H1 (cell line): ENCODE measurements at regions not wholly inside any gene's neighbourhood (a gene's known extent, or its start where the extent isn't known, plus 50 kb on each side); places are given as distances from the start of the nearest gene placed in this dataset.

Experiments
- GTF2F1 ChIP-seq: IDR thresholded peaks from 2 replicates; pipeline ENCODE4 v1.6.1; 2012; ENCODE audit warnings: low read depth, low read length, improper control_type of control experiment, borderline replicate concordance
- KDM5A ChIP-seq: fragments of 200-600 bp; IDR thresholded peaks from 2 replicates; pipeline ENCODE4 v1.7.1; 2012; ENCODE audit warnings: mild to moderate bottlenecking, low read length, inconsistent platforms, mixed read lengths
- MAFK ChIP-seq: IDR thresholded peaks from 2 replicates; pipeline ENCODE4 v1.6.1; 2012; ENCODE audit warnings: low read depth, mild to moderate bottlenecking, improper control_type of control experiment, low read length
- RAD21 ChIP-seq, 2 experiments: IDR thresholded peaks in 1 of 2; conservative IDR thresholded peaks in 1 of 2; 2 replicates each; pipeline ENCODE4 v1.6.1; 2011; ENCODE audit warnings: low read depth in 2 of 2, low read length in 2 of 2, improper control_type of control experiment in 1 of 2, inconsistent platforms in 1 of 2, mild to moderate bottlenecking in 1 of 2, moderate library complexity in 1 of 2
- SP1 ChIP-seq: IDR thresholded peaks from 2 replicates; pipeline ENCODE4 v1.6.1; 2011; ENCODE audit warnings: low read depth, low read length
- SUZ12 ChIP-seq: fragments of 200-600 bp; sonication (generic); IDR thresholded peaks from 2 replicates; pipeline ENCODE4 v1.6.1; 2012; ENCODE audit warnings: mild to moderate bottlenecking, inconsistent platforms, low read length, moderate library complexity, mixed read lengths
- TCF12 ChIP-seq: IDR thresholded peaks from 2 replicates; pipeline ENCODE4 v1.6.1; 2011; ENCODE audit warnings: low read depth, mild to moderate bottlenecking, low read length
- USF2 ChIP-seq: IDR thresholded peaks from 2 replicates; pipeline ENCODE4 v1.6.1; 2011; ENCODE audit warnings: low read length, improper control_type of control experiment
- TF ChIP-seq, protein P1 (sequence below), 3 experiments: IDR thresholded peaks; 1 replicate in 2 of 3; 2 replicates in 1 of 3; pipeline versions ENCODE4 v1.5.1 to v1.6.1; 2011; ENCODE audit warnings: low read length in 3 of 3, mild to moderate bottlenecking in 3 of 3, inconsistent platforms in 2 of 3, low read depth in 1 of 3, moderate library complexity in 1 of 3; ENCODE audit not compliant: insufficient read depth in 1 of 3; ENCODE audit errors: control extremely low read depth in 1 of 3

GRCh38 chr13:77377016-77377415 is 50.1 kb upstream of the MYCBP2 start:
- TF ChIP-seq TCF12 (no peak), KDM5A (no peak), GTF2F1 (no peak), SUZ12 (no peak), MAFK (no peak), SP1 (no peak), USF2 (no peak), RAD21 (IDR thresholded peaks at IDR 0.05 in 1 of 2, conservative IDR thresholded peaks at IDR 0.05 in 1 of 2; ENCODE audit: low read depth in 2 of 2, low read length in 2 of 2) (no peak)
- TF ChIP-seq, protein P1, sequence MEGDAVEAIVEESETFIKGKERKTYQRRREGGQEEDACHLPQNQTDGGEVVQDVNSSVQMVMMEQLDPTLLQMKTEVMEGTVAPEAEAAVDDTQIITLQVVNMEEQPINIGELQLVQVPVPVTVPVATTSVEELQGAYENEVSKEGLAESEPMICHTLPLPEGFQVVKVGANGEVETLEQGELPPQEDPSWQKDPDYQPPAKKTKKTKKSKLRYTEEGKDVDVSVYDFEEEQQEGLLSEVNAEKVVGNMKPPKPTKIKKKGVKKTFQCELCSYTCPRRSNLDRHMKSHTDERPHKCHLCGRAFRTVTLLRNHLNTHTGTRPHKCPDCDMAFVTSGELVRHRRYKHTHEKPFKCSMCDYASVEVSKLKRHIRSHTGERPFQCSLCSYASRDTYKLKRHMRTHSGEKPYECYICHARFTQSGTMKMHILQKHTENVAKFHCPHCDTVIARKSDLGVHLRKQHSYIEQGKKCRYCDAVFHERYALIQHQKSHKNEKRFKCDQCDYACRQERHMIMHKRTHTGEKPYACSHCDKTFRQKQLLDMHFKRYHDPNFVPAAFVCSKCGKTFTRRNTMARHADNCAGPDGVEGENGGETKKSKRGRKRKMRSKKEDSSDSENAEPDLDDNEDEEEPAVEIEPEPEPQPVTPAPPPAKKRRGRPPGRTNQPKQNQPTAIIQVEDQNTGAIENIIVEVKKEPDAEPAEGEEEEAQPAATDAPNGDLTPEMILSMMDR (IDR thresholded peaks at IDR 0.05; ENCODE audit: control extremely low read depth in 1 of 3, insufficient read depth in 1 of 3, low read depth in 1 of 3, low read length in 3 of 3): no peak
